Stomach (tissue), 4 donors: ENCODE measurements at regions not wholly inside any gene's neighbourhood (a gene's known extent, or its start where the extent isn't known, plus 50 kb on each side); places are given as distances from the start of the nearest gene placed in this dataset.

Experiments used
- EP300 ChIP-seq: sonication (generic); formaldehyde crosslinking; IDR thresholded peaks from one replicate; pipeline ENCODE4 v1.6.1; 2017; ENCODE audit warnings: antibody characterized with exemption
- POLR2A ChIP-seq, 4 donors: fragments of 450-650 bp; IDR thresholded peaks; one replicate each; pipeline ENCODE4 v1.6.1; 2016; ENCODE audit warnings: antibody characterized with exemption in 4 of 4, control low read depth in 2 of 4, mild to moderate bottlenecking in 1 of 4, moderate library complexity in 1 of 4
- TF ChIP-seq, protein P1 (sequence below), 7 experiments: fragments of 450-650 bp in 4 of 7; fragments of 200-600 bp in 3 of 7; sonication (generic) in 3 of 7; IDR thresholded peaks; one replicate each; pipeline ENCODE4 v1.5.1; 2016 to 2019; ENCODE audit warnings: antibody characterized with exemption in 7 of 7, control low read depth in 2 of 7, mild to moderate bottlenecking in 1 of 7

DNA sequence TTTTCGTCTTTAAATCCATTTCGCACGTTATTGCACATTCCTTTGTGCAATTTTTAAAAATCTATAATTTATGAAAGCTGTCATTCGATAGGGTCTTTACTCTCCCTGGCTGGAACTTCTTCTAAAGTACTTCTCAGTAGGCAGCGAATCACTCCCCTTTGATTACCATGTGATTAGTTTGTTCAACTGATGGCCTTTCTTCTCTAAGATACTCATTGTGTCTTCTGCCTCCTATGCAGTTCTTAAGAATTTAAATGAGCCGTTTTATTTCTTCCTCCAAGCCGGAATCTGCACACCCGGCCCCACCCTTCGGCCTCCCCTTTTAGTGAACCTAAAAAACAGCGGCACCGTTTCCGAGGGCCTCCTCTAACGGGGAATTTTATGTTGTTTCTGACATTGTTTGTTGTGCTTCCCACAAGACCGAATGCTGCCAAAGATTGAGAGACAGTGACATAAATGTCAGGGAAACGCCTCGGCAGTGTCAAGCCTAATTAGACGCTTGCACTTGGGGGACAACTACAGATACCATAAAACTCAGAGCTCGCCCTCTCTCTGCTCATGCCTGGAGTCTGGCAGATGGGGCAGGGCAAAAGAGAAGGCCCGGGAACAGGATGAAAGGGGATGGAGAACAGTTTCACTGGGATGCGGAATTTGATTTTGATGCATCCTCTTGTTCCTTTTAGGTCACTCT lies 255.3 kb downstream of the BCL11A start:
- TF ChIP-seq, protein P1, sequence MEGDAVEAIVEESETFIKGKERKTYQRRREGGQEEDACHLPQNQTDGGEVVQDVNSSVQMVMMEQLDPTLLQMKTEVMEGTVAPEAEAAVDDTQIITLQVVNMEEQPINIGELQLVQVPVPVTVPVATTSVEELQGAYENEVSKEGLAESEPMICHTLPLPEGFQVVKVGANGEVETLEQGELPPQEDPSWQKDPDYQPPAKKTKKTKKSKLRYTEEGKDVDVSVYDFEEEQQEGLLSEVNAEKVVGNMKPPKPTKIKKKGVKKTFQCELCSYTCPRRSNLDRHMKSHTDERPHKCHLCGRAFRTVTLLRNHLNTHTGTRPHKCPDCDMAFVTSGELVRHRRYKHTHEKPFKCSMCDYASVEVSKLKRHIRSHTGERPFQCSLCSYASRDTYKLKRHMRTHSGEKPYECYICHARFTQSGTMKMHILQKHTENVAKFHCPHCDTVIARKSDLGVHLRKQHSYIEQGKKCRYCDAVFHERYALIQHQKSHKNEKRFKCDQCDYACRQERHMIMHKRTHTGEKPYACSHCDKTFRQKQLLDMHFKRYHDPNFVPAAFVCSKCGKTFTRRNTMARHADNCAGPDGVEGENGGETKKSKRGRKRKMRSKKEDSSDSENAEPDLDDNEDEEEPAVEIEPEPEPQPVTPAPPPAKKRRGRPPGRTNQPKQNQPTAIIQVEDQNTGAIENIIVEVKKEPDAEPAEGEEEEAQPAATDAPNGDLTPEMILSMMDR (IDR thresholded peaks at IDR 0.05), result no peak
- TF ChIP-seq POLR2A (IDR thresholded peaks at IDR 0.05), result no peak
- no peak for TF ChIP-seq EP300
